ENCODE measurements at regions not wholly inside any gene's neighbourhood (a gene's known extent, or its start where the extent isn't known, plus 50 kb on each side); places are given as distances from the start of the nearest gene placed in this dataset.
A peak's percentile ranks its signal among the peaks of the same experiment; 100 is the strongest.

DNA sequence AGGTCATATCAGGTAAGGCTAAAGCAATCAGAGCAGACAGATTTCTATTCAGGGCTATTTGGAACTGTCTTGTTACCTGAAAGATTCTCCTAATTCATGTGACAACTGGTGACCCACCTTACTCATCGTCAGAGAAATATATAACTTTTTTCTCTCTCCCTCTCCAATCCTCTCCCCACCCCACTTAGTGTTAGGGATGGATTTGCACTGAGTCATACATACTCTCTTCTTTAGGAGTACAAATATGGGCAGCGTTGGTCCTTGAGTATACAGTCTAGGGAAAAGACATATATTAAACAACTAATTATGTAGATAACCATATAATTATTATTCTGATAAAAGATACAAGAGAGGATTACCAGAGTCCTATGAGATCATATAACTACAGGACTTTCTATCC, 246.3 kb downstream of the HHIPL2 start:
- no peak for DNase-seq

DNA sequence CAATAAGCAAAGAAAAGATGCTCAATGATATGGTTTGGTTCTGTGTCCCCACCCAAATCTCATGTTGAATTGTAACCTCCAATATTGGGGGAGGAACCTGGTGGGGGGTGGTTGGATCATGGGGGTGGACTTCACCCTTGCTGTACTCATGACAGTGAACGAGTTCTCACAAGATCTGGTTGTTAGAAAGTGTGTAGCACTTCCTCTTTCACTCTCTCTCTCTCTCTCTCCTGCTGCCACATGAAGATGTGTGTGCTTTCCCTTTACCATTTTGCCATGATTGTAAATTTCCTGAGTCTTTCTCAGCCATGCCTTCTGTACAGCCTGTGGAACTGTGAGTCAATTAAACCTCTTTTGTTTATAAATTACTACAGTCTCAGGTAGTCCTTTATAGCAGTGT, 248.4 kb downstream of the HHIPL2 start:
- DNase-seq: no peak

DNA sequence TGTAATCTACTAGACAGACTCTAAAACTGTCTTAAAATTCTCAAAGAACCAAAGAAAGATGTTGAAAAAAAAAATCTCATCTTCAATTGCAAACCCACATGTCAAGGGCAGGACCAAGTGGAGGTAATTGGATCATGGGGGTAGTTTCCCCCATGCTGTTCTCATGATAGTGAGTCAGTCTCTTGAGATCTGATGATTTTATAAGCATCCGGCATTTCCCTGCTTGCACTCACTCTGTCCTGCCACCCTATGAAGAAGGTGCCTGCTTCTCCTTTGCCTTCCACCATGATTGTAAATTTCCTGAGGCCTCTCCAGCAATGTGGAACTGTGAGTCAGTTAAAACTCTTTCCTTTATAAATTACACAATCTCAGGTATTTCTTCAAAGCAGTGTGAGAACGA, 257.0 kb downstream of the HHIPL2 start:
- DNase-seq: no peak

DNA sequence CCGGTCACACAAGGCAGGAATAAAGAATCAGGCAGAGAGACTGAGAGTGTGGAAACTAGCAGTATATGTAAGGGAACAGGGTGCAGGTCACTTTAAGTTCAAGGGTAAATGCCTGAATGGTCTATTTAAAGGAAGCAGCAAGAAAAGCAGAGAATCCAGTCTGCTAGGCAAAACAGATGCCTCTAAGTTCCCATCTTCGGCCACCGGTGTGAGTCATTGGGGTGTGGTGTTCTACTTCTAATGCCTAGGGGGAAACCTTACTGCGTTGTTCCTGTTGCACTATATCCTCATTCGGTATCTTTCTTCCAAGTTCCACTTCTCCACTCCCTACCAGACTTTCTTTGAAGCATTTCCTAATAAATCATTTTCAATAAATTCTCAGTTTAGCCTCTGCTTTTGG, 259.9 kb downstream of the HHIPL2 start:
- no peak for DNase-seq

DNA sequence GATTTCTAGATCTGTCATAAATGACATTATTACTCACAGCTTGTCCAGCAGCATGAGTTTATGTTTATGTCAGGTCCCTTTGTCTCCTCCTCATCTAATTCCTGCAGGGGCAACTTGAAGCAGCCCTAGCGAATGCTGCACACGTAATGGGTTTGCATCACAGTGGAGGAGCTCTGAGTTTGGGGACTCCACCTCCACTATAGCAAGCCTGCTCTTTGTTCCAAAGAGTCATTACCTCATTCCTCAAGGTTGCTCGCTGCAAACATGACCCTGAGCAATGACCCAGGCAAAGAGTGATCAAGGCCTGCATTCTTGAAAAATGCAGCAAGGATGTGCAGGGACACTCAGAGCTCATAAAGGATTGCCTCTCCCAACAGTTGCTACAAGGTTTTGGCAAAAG, 261.9 kb downstream of the HHIPL2 start:
- DNase-seq: no peak

DNA sequence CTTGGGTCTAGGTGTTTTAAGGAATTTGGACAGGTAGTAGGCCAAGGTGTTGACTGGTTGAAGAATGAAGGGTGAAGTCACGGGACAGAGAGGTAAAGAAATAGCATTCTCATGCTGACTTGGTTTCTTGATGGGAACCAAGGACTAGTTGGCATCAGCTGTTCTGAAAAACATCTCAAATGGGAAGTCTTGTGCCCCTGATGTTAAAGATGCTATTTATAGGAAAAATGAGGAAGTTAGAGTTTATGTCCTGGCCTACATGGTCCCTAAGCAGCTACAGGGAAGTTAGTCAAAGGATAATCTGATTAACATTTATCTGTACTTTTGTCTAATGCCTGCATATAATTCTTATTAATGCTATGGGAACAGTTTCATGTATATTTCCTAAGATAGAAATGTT, 262.4 kb downstream of the HHIPL2 start:
- no peak for DNase-seq

DNA sequence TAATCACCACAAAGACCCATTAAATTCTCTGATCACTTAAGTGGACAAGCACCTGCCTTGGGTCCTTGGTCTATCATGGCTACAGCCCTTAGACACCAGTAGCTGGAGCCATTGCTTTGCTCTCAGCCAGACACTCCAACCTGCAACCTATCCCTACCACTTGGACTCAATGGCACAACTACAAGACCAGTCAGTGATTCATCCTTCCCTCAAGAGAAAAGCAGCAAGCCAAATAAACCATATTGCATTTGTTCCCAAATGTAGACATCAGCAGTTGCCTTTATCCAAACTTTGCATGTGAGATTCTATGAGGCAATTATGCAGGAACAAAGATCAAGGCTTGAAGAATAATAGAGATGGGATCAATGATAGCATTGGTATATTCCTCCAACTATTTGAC, 263.4 kb downstream of the HHIPL2 start:
- no peak for DNase-seq

DNA sequence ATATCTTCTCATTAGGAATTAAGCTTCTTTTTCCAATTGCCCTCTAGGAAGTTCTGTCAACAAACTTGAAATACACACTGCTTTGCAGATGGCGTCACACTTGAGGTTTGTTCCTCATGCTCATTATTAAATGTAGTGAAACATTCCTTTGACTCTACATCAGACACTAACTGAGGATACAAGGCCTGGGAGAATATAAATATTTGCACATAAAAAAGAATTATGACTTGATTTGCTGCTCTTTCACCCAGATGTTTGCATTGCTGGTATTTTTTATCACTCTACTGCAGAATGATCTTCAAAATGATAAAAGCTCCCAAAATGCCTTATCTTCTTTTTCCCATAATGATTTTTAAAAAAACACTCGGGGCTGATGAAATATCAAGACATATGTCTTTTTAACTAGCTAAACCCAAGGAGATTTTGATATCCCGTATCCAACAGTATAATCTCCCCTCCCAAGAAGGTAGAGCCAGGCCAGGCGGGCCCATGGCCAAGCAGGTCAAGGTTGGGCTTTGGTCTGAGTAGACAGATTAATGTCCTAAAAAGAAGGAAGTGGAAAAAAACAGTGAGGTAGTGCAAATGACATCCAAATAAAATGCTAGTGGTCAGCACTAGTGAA, 264.6 kb downstream of the HHIPL2 start:
- no peak for DNase-seq

DNA sequence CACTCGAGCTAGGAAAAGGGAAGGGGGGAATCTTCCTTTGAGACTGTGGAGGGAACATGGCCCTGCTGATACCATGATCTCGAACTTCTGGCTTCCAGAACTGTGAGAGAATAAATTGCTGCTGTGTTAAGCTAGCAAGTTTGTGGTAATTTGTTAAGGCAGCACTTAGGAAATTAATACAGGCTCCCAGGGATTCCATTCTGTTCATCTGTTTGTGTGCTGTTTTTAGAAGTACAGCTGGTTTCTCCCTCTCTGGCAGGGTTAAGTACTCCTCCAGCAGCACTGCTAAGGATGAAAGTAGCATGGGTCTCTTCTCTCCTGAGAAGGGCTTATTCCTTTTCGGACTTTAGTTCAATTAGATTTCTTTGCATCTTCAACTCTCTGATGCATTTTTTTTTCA, 268.3 kb downstream of the HHIPL2 start:
- no peak for DNase-seq

DNA sequence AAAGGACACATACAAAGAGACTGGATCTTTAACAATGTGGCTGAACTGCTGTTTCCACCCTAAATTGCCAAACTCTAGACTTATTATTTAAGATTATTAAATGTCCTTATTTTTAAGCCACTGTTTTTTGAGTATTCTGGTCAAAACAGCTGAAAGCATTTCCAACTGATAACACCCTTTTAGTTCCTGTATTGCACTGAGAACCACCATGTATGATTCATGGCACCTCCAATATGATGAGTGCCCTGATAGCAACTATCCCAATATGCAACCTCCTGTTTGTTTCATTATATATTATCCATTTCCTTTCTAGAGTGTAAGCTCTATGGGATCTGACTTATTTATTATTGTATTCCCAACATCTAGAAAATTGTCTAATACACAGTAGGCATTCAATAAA, 269.4 kb downstream of the HHIPL2 start:
- no peak for DNase-seq

DNA sequence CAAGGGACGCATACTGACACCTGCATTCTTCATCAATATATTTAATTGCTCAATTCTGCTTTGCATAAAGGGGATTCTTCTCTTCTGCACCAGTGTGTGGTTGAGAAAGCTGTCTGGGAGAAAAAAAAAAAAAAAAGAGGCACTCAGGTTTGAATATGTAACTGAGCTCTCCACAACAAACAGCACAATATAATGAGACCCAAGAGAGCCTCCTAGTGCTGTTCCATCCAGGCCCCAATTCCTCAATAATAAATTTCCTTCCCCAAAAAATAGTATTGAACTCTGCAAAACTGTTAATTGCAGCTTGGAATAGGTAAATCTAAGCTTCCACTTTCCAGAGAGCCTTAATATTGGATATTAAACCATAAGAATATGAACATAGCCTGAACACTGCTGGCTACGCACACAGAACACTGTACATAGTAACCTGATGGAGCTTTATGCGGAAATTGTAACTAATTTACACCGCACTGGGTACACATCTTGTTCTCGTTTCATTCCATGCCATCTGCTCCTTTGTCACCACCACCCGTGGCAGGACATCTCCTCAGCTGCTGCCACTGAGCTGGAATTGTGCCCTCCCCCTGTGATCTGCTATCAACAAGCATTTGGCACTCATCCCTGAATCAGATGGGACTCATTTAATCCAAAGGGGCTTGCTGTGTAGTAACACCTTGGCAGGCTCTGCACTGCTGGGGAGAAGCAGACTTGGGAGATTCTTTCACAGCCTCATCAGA, 272.0 kb downstream of the HHIPL2 start:
- peak in 6 of 58 donors; percentile 1 to 17 (median 4) for DNase-seq

DNA sequence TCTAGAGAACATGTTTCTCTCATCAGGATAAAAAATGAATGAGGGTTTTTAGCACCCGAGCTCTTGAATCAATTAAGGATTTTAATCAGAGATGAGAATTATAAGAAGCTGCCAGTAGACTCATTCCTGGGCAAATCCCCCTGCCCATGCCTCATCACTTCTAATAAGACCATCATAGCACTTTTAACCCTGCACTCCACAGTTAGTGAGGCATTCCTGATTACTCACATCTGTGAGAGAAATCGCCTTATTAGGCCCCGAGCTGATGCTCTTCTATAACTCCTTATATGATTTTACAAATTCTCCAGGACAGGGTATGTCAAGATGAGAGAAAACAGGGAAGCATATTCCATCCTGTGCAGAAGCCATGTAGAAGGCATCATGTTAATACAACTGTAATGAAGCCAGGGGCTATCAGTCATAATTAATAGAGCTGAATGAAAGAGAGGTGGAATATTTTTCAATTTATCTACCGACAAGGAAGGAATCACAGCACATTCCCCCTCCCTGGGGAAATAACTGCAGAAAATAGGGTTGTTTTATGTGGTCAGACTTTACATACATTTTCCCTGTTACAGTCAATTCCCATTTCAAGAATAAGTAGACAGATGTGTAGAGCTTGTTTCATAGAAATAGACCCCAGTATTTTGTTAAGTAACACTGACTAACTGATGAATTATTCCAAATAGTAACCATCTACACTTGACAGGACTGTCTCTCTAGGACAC, 272.7 kb downstream of the HHIPL2 start:
- DNase-seq: no peak

DNA sequence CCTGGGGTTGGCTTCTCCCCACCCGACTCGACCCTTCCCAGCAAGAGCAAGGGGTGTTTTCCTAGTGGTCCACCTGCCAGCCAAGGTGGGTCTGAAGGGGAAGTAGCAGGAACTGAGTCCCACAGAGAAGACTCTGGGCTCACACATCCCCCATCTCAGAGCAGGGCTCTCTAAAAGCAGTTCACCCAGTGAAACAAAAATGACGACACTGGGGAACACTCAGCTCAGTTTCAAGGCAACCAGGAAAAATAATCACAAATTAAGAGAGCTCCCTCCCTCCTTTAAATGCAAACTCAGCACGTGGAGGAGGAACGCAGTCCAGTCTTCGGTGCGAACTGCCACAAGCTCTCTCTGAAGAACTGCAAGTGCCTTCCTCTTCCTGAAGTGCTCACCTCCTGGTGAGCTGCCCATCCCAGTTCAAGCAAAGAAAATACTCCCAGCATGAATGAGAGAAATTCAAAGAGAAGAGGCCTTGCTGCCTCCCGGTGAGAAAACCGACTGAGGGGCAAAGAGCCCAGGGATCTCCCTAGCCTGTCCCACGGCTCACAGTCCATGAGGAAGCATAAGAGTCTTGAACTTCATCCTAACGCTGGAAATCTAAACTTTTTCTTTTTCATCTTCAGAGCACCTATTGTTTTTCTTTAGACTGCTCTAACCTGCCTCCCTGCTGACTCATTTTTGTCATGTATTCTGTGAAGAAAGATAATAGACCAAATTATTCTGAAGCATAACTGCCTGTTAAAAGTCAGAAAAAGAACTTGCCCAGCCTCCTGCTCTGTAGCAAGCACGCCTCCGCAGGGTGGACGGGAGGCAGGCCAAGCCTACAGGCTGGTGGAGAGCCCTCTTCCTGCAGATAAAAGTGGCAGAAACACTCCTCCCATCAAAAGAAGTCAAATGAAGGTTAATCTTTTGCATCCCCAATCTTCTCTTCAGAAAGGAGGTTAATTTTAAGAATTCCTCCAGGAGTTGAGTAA, 281.4 kb downstream of the HHIPL2 start:
- DNase-seq: peak in 1 of 58 donors; percentile 13

DNA sequence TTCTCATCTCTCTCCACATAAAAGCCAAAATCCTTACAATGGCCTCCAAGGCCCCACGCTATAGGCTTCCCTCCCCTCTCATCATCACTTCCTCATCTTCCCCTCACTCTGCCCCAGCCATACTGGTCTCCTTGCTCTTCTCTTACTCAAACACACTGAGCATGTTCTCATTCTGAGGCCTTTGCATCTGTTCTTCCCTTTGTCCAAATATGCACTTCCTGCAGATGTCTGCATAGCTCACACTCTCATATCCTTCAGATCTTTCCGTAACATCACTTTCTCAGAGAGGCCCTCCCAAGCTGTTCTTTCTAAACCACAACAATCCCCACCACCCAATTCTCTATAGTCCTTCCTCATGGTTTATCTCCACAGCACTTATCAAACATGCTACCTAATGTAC, 284.1 kb downstream of the HHIPL2 start:
- no peak for DNase-seq

DNA sequence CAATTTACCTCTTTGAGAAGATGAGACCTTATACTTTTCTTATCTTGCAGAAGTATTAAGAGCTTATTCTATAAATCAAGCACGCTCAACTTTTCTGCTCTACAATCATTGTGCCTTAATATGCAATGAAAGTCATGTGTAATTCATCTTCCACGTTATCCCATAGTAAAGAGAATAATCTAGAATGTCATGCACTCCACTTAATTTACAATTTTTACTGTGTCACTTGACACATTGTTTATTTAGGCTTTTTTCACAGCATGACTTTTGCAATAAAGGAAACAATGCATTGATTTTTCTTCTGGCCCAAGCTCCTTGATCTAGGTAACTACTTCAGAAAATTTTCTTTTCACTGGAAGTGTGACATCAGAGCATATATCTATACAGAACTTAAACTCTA, 290.9 kb downstream of the HHIPL2 start:
- no peak for DNase-seq

DNA sequence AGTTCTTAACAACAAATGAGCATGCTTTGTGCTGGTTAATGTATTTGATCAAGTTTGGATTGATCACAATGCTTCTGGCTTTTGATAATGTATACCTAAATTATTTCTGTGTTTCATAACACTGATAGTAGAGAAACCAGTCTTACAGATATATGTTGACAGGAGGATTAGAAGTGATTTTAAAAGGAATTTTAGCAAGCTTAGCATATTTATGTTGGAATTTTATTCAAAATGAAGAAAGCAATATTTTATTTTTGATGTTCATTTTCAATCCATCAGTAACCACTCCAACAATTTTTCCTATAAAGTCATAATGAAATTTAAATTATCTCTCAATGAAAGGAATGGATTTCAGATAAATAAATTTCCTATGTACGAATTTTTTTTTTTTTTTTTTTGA, 291.8 kb downstream of the HHIPL2 start:
- no peak for DNase-seq

DNA sequence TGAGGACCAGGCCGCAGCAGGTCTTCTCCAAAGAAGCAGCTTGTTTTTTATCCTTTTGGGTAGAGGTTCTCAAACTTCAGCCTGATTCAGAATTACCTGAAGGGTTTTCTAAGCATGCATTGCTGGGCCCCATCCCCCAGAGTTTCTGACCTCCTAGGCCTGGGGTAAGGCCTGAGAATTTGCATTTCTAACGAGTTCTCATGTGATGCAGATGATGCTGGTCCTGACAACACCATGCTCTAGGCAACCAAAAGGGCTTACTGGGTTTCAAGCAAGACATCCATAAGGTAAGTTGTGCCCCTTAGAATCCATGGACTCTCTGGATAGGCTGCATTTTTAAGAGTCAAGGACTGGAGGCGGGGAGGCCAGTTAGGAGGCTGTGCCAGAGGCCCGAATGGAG, 295.1 kb downstream of the HHIPL2 start:
- DNase-seq: no peak

DNA sequence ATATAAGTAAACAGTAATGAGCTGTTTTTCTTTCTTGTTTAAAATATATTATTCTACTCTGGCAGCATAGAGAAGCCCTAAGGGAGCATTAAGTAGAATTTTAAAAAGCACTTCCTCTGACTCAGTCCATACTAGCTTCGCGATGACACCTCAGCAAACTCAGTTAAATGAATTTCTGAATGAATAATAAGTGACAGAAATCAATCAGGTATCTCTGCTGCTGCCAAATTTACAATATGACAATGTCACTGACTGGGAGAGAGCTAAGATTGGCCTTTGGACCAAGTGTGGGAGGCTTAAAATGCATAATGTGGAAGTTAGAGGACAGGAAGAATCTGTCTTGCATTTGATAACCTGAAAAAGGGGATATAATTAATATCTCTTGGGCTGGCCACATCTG, 296.1 kb downstream of the HHIPL2 start:
- no peak for DNase-seq

DNA sequence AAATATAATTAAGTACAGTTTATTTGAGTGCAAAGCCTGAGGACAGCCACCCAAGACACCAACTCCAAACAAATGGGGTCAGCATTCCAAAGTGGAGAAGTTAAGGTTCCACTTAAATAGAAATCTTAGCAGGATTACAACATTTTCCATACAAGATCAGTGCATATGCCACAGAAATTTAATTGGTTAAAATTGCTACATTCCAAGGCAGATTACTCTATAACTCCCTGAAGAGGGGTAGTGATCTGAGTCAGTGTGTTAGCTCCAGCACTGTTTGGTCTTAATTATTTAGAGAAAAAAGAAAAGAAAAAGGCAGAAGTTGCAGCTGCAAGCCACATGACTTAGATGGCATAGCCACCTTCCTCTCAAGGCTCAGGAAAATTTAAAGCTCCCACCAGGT, 297.5 kb downstream of the HHIPL2 start:
- no peak for DNase-seq

DNA sequence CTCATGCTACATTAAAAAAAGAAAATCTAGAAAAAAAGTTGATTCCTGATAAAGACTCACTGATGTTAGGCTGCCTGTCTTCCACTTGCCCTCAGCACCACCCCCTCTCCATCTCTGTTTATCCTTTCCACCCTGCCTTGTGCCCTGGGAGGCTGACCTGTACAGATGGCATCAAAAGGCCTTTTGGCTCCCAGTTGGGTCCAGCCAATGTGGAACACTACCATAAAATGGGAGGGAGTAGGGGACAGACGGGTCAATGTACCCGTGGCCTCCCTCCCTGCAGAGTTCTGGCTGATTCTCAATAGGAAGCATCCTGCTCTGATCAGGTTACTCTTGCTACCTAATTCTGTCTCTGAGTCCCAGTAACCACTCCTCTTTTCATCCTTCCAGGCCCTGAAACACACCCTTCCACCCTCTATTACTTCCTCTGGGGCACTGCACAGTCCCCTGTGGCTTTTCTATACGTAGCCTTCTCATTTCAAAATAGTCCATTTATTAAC, 300.0 kb downstream of the HHIPL2 start:
- no peak for DNase-seq

DNA sequence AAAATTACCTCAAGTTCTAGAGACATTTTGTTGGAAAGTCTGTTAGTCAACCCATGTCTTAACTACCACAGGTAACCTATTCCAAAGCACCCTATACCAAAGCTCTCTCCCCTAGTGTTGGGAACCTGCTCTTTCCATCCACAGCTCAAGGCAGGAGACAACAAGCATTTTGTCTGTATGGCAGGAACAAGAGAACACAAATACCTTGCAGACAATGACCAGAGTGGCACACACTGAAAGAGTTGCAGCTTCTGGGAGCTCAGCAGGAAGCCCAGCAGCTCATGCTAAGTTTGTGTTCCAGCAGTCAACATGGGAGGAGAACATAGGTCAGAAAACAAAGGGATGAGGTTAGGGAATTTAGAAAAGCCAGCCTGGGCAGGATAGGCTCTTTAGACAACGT, 300.8 kb downstream of the HHIPL2 start:
- no peak for DNase-seq
